Kidney epithelial cell (primary cell): ENCODE measurements at regions not wholly inside any gene's neighbourhood (a gene's known extent, or its start where the extent isn't known, plus 50 kb on each side); places are given as distances from the start of the nearest gene placed in this dataset.

Source experiments
- DNase-seq: peaks from one replicate; pipeline ENCODE4 v3.0.0-alpha.2; 2010; ENCODE audit warnings: low read depth
- H3K27me3 ChIP-seq: 2 replicates; pipeline ENCODE4 v1.6.0; 2011; ENCODE audit warnings: low read length; ENCODE audit not compliant: control insufficient read depth, insufficient read depth
- H3K36me3 ChIP-seq: 2 replicates; pipeline ENCODE4 v1.5.1; 2011; ENCODE audit warnings: low read length; ENCODE audit not compliant: control insufficient read depth, insufficient read depth
- H3K4me3 ChIP-seq: 2 replicates; pipeline ENCODE4 v1.5.1; 2011; ENCODE audit warnings: low read depth, mild to moderate bottlenecking, control low read depth, low read length
- TF ChIP-seq, protein P1 (sequence below): IDR thresholded peaks from 2 replicates; pipeline ENCODE4 v1.5.1; 2011; ENCODE audit warnings: mild to moderate bottlenecking, moderate library complexity, low read length, control low read depth, inconsistent platforms; ENCODE audit not compliant: insufficient read depth, poor library complexity, severe bottlenecking

DNA sequence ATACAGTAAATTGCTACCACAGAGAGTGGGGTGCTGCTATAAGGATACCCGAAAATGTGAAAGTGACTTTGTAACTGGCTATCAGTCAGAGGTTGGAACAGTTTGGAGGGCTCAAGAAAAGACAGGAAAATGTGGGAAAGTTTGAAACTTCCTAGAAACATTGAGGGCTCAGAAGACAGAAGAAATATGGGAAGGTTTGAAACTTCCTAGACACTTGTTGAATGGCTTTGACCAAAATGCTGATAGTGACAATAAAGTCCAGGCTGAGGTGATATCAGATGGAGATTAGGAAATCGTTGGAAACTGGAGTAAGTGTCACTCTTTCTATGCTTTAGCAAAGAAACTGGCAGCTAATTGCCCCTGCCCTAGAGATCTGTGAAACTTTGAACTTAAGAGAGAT, 1158.6 kb upstream of the CDH6 start:
- Histone ChIP-seq H3K36me3 (no peaks in the 10 kb centered on the region), H3K27me3 (no peaks in the 10 kb centered on the region), H3K4me3 (no peak overlapping the region)

DNA sequence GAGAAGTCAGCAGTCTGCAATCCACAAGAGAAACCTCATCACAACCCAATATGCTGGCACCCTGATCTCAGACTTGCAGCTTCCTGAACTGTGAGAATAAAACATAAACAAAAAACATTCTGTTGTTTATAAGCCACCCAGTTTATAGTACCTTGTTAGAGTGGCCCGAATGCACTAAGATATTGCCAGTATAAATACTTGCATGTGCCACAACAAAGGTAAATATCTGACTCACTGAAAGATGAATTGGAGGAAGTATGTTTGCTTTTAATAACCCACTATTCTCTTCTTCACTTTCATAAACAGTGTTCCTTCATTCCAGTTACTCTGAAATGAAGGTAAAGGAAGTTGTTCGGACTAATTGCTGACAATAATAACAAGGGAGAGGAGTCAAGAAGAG, 1163.4 kb upstream of the CDH6 start:
- TF ChIP-seq, protein P1, sequence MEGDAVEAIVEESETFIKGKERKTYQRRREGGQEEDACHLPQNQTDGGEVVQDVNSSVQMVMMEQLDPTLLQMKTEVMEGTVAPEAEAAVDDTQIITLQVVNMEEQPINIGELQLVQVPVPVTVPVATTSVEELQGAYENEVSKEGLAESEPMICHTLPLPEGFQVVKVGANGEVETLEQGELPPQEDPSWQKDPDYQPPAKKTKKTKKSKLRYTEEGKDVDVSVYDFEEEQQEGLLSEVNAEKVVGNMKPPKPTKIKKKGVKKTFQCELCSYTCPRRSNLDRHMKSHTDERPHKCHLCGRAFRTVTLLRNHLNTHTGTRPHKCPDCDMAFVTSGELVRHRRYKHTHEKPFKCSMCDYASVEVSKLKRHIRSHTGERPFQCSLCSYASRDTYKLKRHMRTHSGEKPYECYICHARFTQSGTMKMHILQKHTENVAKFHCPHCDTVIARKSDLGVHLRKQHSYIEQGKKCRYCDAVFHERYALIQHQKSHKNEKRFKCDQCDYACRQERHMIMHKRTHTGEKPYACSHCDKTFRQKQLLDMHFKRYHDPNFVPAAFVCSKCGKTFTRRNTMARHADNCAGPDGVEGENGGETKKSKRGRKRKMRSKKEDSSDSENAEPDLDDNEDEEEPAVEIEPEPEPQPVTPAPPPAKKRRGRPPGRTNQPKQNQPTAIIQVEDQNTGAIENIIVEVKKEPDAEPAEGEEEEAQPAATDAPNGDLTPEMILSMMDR, result no peak
- Histone ChIP-seq H3K4me3 (no peak overlapping the region), H3K36me3 (no peaks in the 10 kb centered on the region), H3K27me3 (no peaks in the 10 kb centered on the region)
- DNase-seq, result no peak

More for the DNA sequence above, 1158.6 kb upstream of the CDH6 start:
- TF ChIP-seq, protein P1, result no peak
- no peak for DNase-seq

DNA sequence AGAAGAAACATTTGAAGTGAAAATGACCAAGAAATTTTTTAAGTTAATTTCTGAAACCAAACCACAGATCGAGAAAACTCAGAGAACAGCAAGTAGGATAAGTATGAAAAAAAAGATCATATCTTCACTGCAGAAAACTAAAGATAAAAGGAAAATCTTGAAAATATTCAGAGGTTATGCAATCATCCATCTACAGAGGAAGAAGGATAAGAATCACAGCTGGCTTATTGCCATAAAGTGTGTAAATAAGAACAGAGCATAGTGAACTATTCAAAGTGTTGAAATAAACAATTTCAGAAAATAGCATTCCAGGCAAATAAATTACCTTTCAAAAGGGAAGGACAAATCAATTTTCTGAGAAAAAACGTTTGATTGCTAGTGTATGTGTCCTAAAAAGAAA, 1191.7 kb upstream of the CDH6 start:
- TF ChIP-seq, protein P1, result no peak
- Histone ChIP-seq H3K27me3 (no peaks in the 10 kb centered on the region), H3K36me3 (no peaks in the 10 kb centered on the region), H3K4me3 (no peak overlapping the region)
- no peak for DNase-seq

DNA sequence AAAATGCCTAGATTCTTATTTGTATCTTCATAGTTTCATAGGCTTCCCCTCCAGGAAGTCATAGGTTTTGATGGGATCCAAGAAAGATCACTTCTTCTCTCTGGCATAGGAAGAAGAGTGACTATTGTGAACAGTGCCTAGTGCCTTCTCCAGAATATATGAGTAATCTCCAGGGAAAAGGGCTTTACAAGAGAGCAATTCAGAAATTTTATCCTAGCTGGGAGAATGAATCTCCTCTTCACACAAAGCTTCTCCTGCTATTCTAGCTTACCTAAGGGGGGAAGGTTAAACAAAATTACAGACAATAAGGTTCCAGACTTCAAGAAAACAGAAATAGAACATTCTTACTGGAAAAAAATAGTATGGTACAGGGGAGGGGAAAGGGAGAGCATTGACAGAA, 1193.3 kb upstream of the CDH6 start:
- Histone ChIP-seq H3K4me3 (no peak overlapping the region), H3K27me3 (no peaks in the 10 kb centered on the region), H3K36me3 (no peaks in the 10 kb centered on the region)
- TF ChIP-seq, protein P1, result no peak
- DNase-seq, result no peak

DNA sequence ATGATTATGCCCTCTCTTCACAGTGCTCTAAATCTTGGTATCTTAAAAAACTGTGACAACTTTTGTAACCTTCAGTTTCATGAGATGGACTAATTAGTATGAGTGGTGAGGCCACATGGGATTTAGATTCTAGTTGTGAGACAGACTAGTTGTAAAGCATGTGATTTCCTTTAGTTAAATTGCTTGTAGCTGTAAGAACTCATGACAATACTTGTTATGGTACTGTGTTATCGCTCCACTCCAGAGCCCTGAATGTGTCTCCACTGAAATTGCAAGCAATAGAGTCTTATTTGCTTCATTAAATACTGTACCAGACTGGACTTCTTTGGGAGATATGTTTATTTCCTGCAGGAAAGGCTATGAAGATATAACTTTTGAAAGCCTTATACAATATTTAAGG, 1198.3 kb upstream of the CDH6 start:
- TF ChIP-seq, protein P1, result no peak
- Histone ChIP-seq H3K36me3 (no peaks in the 10 kb centered on the region), H3K4me3 (no peak overlapping the region), H3K27me3 (no peaks in the 10 kb centered on the region)
- no peak for DNase-seq

DNA sequence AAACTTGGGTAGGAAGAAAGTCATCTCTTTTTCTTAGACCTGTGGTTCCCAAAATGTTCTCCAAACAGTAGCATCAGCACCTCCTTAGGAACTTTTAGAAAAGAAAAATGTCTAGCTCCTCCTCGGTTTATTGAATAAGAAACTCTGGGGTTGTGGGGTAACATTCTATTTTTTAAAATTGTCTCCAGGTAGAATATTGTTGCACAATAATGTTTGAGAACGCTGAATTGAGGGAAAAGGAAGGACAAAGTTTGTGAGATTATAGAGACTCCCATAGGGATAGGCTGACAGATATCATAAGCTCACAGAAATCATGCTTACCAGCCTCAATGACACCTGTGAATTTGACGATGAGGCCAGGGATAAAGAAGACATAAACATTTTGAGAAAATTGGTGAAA, 1199.0 kb upstream of the CDH6 start:
- DNase-seq, result no peak
- Histone ChIP-seq H3K27me3 (no peaks in the 10 kb centered on the region), H3K4me3 (no peak overlapping the region), H3K36me3 (no peaks in the 10 kb centered on the region)
- TF ChIP-seq, protein P1, result no peak
